ENCODE measurements at regions not wholly inside any gene's neighbourhood (a gene's known extent, or its start where the extent isn't known, plus 50 kb on each side); places are given as distances from the start of the nearest gene placed in this dataset.

DNA sequence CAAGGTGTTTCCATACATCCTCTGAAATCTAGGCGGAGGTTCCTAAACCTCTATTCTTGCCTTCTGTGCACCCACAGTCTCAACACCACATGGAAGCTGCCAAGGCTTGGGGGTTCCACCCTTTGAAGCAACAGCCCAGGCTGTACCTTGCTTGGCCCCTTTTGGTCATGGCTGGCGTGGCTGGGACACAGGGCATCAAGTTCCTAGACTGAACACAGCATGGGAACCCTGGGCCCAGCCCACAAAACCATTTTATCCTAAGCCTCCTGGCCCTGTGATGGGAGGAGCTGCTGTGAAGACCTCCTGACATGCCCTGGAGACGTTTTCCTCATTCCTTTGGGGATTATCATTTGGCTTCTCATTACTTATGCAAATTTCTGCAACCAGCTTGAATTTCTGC lies 739.0 kb upstream of the NECTIN3 start:
- TF ChIP-seq FOXM1 (IDR thresholded peaks at IDR 0.05; ENCODE audit: borderline replicate concordance) = no peak
- TF ChIP-seq L3MBTL2 (conservative IDR thresholded peaks at IDR 0.05) = no peak
- no peak for TF ChIP-seq ZNF384 (IDR thresholded peaks at IDR 0.05)
- TF ChIP-seq ELF4 (IDR thresholded peaks at IDR 0.05) = no peak
- TF ChIP-seq ARNT (IDR thresholded peaks at IDR 0.05) = no peak
- TF ChIP-seq SP1 (IDR thresholded peaks at IDR 0.05) = no peak
- TF ChIP-seq NFRKB (IDR thresholded peaks at IDR 0.05) = no peak
- no peak for TF ChIP-seq LEF1 (IDR thresholded peaks at IDR 0.05; ENCODE audit: borderline replicate concordance)
- no peak for TF ChIP-seq CTBP1 (IDR thresholded peaks at IDR 0.05; ENCODE audit: borderline replicate concordance)
- TF ChIP-seq HDGF (IDR thresholded peaks at IDR 0.05; ENCODE audit: borderline replicate concordance) = no peak
- TF ChIP-seq BHLHE40 (IDR thresholded peaks at IDR 0.05; ENCODE audit: borderline replicate concordance) = no peak
- TF ChIP-seq SUZ12 (IDR thresholded peaks at IDR 0.05) = no peak
- TF ChIP-seq TARDBP (IDR thresholded peaks at IDR 0.05) = no peak
- TF ChIP-seq FOXK2 (IDR thresholded peaks at IDR 0.05) = no peak

Data from HEK293T (cell line).